ENCODE measurements at regions not wholly inside any gene's neighbourhood (a gene's known extent, or its start where the extent isn't known, plus 50 kb on each side); places are given as distances from the start of the nearest gene placed in this dataset.

- no peak for DNase-seq
Observed at GRCh38 chr3:94513600-94513999, 450.7 kb downstream of the NSUN3 start.

GRCh38 chr3:94515983-94516382, 453.1 kb downstream of the NSUN3 start:
- no peak for DNase-seq

GRCh38 chr3:94520364-94520763, 457.5 kb downstream of the NSUN3 start:
- no peak for DNase-seq

- no peak for DNase-seq
Observed at GRCh38 chr3:94522488-94522887, 459.6 kb downstream of the NSUN3 start.

- no peak for DNase-seq
Observed at GRCh38 chr3:94524102-94524919, 461.4 kb downstream of the NSUN3 start.

GRCh38 chr3:94525043-94525442, 462.2 kb downstream of the NSUN3 start:
- peak; percentile 38 for DNase-seq

GRCh38 chr3:94529816-94530215, 467.0 kb downstream of the NSUN3 start:
- DNase-seq, result no peak

GRCh38 chr3:94532951-94533350, 470.1 kb downstream of the NSUN3 start:
- no peak for DNase-seq

- no peak for DNase-seq
Observed at GRCh38 chr3:94539937-94540336, 477.1 kb downstream of the NSUN3 start.

GRCh38 chr3:94543161-94543560, 480.3 kb downstream of the NSUN3 start:
- no peak for DNase-seq

- DNase-seq, result no peak
Observed at GRCh38 chr3:94544131-94544789, 481.4 kb downstream of the NSUN3 start.

- no peak for DNase-seq
Observed at GRCh38 chr3:94548581-94549316, 485.9 kb downstream of the NSUN3 start.

GRCh38 chr3:94561094-94561493, 498.2 kb downstream of the NSUN3 start:
- DNase-seq, result no peak

GRCh38 chr3:94564247-94564646, 501.4 kb downstream of the NSUN3 start:
- DNase-seq, result no peak

- no peak for DNase-seq
Observed at GRCh38 chr3:94568041-94568440, 505.2 kb downstream of the NSUN3 start.

- no peak for DNase-seq
Observed at GRCh38 chr3:94573337-94573736, 510.5 kb downstream of the NSUN3 start.

GRCh38 chr3:94587291-94587690, 524.4 kb downstream of the NSUN3 start:
- no peak for DNase-seq

GRCh38 chr3:94593526-94594150, 530.8 kb downstream of the NSUN3 start:
- DNase-seq, result no peak

- DNase-seq, result no peak
Observed at GRCh38 chr3:94596141-94596540, 533.3 kb downstream of the NSUN3 start.

GRCh38 chr3:94596887-94597566, 534.2 kb downstream of the NSUN3 start:
- DNase-seq, result no peak

GRCh38 chr3:94607778-94608177, 544.9 kb downstream of the NSUN3 start:
- DNase-seq, result no peak

GRCh38 chr3:94609908-94610307, 547.0 kb downstream of the NSUN3 start:
- DNase-seq, result no peak
